ENCODE measurements at regions not wholly inside any gene's neighbourhood (a gene's known extent, or its start where the extent isn't known, plus 50 kb on each side); places are given as distances from the start of the nearest gene placed in this dataset.
"Not testable (repeated sequence)": the region's sequence is repeated elsewhere in the genome, so short reads cannot be mapped to it uniquely, and the experiment has no call there.

DNA sequence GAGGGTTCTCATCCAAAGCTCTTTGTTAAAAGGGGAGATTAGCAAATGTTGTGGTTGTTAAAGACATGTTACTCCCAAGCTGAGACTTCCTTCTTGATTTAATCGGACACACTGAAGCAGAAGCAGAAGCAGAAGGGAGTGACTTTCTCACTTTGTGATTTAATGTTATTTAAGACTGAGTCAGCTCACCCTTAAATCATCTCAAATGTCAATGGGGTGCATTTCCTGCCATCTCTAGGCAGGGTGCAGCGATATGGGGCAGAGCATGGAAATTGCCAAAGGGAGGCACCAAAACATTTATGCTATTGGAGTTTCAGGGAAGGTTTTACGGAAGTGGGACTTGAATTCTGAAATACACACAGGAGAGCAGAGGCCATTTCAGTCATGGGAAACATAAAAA lies 283.6 kb downstream of the ABCC12 start:
- H3K4me3 ChIP-seq (ENCODE audit: insufficient read length, low read depth), result no peak overlapping the region
- DNase-seq (ENCODE audit: low read depth, low spot score), result no peak
- H3K36me3 ChIP-seq (ENCODE audit: insufficient read depth, insufficient read length, low read length), result no peaks in the 10 kb centered on the region
- no peaks in the 10 kb centered on the region for H3K4me1 ChIP-seq (ENCODE audit: insufficient read depth, insufficient read length)
- H3K9ac ChIP-seq (ENCODE audit: insufficient read length, low read depth), result no peak overlapping the region
- TF ChIP-seq SUZ12 (IDR thresholded peaks at IDR 0.05; ENCODE audit: extremely low read depth, insufficient read depth, insufficient read length) (no peak), ZNF274 (IDR thresholded peaks at IDR 0.05; ENCODE audit: low read depth, low read length) (no peak), YY1 (IDR thresholded peaks at IDR 0.05; ENCODE audit: insufficient read depth, insufficient read length) (no peak)
- peaks cover 16% of the 10 kb centered on the region for H3K9me3 ChIP-seq (ENCODE audit: insufficient read depth, low read length)
- H3K27me3 ChIP-seq (ENCODE audit: insufficient read depth, insufficient read length), result no peaks in the 10 kb centered on the region

DNA sequence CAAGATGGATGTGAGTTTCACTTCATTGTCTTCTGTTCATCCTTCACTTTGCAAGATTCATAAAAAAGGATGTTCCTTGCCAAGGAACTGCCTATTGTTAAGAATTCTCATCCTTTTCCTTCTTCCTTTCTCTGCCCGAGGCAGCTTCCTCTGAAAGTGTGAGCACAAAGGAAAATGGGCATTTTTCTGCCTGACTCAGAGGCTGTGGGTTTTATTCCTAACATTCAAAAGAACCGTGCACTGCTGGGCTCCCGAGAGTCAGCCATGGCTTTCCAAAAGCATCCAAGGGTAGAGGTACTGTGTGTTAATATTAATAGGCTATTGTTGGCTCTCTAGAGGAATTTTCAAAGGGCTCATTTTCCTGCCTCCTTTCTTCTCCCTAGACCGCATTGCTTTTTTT lies 289.4 kb downstream of the ABCC12 start:
- no peak overlapping the region for H3K4me3 ChIP-seq (ENCODE audit: insufficient read length, low read depth)
- no peak overlapping the region for H3K9ac ChIP-seq (ENCODE audit: insufficient read length, low read depth)
- no peaks in the 10 kb centered on the region for H3K4me1 ChIP-seq (ENCODE audit: insufficient read depth, insufficient read length)
- H3K9me3 ChIP-seq (ENCODE audit: insufficient read depth, low read length), result peaks cover 31% of the 10 kb centered on the region
- H3K36me3 ChIP-seq (ENCODE audit: insufficient read depth, insufficient read length, low read length), result no peaks in the 10 kb centered on the region
- no peak for DNase-seq (ENCODE audit: low read depth, low spot score)
- H3K27me3 ChIP-seq (ENCODE audit: insufficient read depth, insufficient read length), result no peaks in the 10 kb centered on the region
- no peak for TF ChIP-seq SUZ12 (IDR thresholded peaks at IDR 0.05; ENCODE audit: extremely low read depth, insufficient read depth, insufficient read length)
- TF ChIP-seq YY1 (IDR thresholded peaks at IDR 0.05; ENCODE audit: insufficient read depth, insufficient read length), result no peak
- TF ChIP-seq ZNF274 (IDR thresholded peaks at IDR 0.05; ENCODE audit: low read depth, low read length), result no peak

DNA sequence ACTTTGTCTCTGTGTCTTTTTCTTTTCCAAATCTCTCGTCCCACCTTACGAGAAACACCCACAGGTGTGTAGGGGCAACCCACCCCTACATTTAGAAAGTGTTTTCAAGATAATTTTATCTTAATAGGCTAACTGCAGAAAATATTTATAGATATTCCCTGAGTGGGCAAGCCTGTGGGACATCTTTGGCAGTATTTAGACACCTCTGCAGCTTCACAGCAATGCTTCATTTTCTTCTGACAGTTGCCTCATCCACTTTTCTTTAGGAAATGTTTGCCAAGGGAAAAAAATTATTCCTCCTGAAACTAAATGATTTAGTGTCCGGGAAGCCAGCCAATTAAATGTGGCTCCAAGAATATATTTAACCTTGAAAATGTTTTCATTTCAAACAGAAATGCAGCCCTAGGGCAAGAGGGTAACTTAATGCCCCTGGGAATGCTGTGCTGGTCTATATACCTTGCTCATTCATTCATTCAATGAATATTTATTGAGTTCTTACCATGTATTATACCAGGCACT lies 290.4 kb downstream of the ABCC12 start:
- TF ChIP-seq SUZ12 (IDR thresholded peaks at IDR 0.05; ENCODE audit: extremely low read depth, insufficient read depth, insufficient read length) (no peak), ZNF274 (IDR thresholded peaks at IDR 0.05; ENCODE audit: low read depth, low read length) (no peak), YY1 (IDR thresholded peaks at IDR 0.05; ENCODE audit: insufficient read depth, insufficient read length) (no peak)
- Histone ChIP-seq H3K36me3 (ENCODE audit: insufficient read depth, insufficient read length, low read length) (no peaks in the 10 kb centered on the region), H3K9me3 (ENCODE audit: insufficient read depth, low read length) (peaks cover 31% of the 10 kb centered on the region), H3K4me3 (ENCODE audit: insufficient read length, low read depth) (no peak overlapping the region), H3K9ac (ENCODE audit: insufficient read length, low read depth) (no peak overlapping the region), H3K27me3 (ENCODE audit: insufficient read depth, insufficient read length) (no peaks in the 10 kb centered on the region), H3K4me1 (ENCODE audit: insufficient read depth, insufficient read length) (no peaks in the 10 kb centered on the region)
- no peak for DNase-seq (ENCODE audit: low read depth, low spot score)

DNA sequence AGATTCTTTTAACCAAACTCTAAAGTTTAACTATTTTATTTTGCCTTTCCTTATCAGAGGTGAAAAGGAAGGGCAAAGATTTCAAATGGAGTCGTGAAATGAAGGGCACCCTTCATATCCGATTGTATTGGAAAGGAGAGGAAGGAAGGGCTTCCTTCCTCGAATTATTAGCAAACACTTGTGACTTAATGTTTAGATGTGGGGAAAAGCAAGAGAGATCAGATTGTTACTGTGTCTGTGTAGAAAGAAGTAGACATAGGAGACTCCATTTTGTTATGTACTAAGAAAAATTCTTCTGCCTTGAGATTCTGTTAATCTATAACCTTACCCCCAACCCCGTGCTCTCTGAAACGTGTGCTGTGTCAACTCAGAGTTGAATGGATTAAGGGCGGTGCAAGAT lies 291.5 kb downstream of the ABCC12 start:
- not testable (repeated sequence) for H3K9ac ChIP-seq (ENCODE audit: insufficient read length, low read depth); H3K36me3 ChIP-seq (ENCODE audit: insufficient read depth, insufficient read length, low read length); H3K4me3 ChIP-seq (ENCODE audit: insufficient read length, low read depth); H3K4me1 ChIP-seq (ENCODE audit: insufficient read depth, insufficient read length); DNase-seq (ENCODE audit: low read depth, low spot score); H3K27me3 ChIP-seq (ENCODE audit: insufficient read depth, insufficient read length)
- peaks cover 31% of the 10 kb centered on the region for H3K9me3 ChIP-seq (ENCODE audit: insufficient read depth, low read length)

DNA sequence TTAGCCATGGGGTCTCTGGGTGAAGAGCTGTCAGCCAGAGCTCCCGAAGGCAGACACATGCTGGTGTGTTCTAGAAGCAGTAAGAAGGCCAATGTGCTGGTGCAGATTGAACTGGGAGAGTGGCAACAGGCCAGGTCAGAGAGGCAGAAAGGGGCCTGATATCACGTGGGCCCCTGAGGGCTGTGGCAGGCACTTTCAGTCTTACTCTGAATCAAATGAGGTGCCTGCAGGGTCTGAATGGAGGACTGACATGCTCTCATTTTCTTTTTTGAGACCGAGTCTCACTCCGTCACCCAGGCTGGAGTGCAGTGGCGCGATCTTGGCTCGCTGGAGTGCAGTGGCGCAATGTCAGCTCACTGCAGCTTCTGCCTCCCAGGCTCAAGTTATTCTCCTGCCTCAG lies 293.8 kb downstream of the ABCC12 start:
- H3K4me3 ChIP-seq (ENCODE audit: insufficient read length, low read depth), result no peak overlapping the region
- TF ChIP-seq YY1 (IDR thresholded peaks at IDR 0.05; ENCODE audit: insufficient read depth, insufficient read length) (no peak), SUZ12 (IDR thresholded peaks at IDR 0.05; ENCODE audit: extremely low read depth, insufficient read depth, insufficient read length) (no peak), ZNF274 (IDR thresholded peaks at IDR 0.05; ENCODE audit: low read depth, low read length) (no peak)
- H3K4me1 ChIP-seq (ENCODE audit: insufficient read depth, insufficient read length), result no peaks in the 10 kb centered on the region
- no peaks in the 10 kb centered on the region for H3K27me3 ChIP-seq (ENCODE audit: insufficient read depth, insufficient read length)
- DNase-seq (ENCODE audit: low read depth, low spot score), result no peak
- no peak overlapping the region for H3K9ac ChIP-seq (ENCODE audit: insufficient read length, low read depth)
- peaks cover 20% of the 10 kb centered on the region; the same call in 1 of the 2 replicates for H3K9me3 ChIP-seq (ENCODE audit: insufficient read depth, low read length)
- H3K36me3 ChIP-seq (ENCODE audit: insufficient read depth, insufficient read length, low read length), result no peaks in the 10 kb centered on the region

DNA sequence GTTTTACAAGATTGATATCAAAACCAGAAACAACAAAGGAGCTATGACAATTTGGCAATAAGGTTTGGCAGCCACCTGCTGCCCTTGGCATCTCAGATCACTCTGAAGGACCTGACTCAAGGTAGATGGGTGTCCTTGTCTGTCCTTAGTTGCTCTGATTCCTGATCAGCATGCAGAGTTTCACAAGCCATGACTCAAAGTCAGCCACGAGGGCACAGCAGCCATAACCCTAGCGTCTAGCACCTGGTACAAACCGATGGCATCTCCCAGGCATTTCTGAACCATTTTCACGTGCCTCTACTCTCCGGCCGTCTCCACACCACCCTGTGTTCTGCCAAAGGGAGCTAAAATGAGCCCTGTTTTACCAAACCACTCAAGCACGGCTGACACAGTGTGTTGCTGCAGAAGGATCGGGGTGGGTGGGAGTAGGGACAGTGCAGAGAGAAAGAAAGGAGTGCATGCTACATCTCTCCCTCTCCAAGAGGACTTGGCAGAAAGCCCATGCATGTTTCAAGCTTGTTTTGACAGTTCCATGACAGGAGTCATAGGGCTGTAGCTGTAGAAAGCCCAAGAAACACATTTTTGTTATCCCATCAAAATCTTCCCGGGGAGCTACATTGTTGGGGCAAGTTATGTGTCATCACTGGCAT lies 297.3 kb downstream of the ABCC12 start:
- Histone ChIP-seq H3K4me1 (ENCODE audit: insufficient read depth, insufficient read length) (peaks cover 7% of the 10 kb centered on the region), H3K4me3 (ENCODE audit: insufficient read length, low read depth) (no peak overlapping the region), H3K36me3 (ENCODE audit: insufficient read depth, insufficient read length, low read length) (no peaks in the 10 kb centered on the region), H3K27me3 (ENCODE audit: insufficient read depth, insufficient read length) (no peaks in the 10 kb centered on the region), H3K9me3 (ENCODE audit: insufficient read depth, low read length) (peaks cover 7% of the 10 kb centered on the region; the same call in 1 of the 2 replicates), H3K9ac (ENCODE audit: insufficient read length, low read depth) (no peak overlapping the region)
- TF ChIP-seq YY1 (IDR thresholded peaks at IDR 0.05; ENCODE audit: insufficient read depth, insufficient read length), result no peak
- TF ChIP-seq ZNF274 (IDR thresholded peaks at IDR 0.05; ENCODE audit: low read depth, low read length), result no peak
- no peak for TF ChIP-seq SUZ12 (IDR thresholded peaks at IDR 0.05; ENCODE audit: extremely low read depth, insufficient read depth, insufficient read length)
- DNase-seq (ENCODE audit: low read depth, low spot score), result no peak

DNA sequence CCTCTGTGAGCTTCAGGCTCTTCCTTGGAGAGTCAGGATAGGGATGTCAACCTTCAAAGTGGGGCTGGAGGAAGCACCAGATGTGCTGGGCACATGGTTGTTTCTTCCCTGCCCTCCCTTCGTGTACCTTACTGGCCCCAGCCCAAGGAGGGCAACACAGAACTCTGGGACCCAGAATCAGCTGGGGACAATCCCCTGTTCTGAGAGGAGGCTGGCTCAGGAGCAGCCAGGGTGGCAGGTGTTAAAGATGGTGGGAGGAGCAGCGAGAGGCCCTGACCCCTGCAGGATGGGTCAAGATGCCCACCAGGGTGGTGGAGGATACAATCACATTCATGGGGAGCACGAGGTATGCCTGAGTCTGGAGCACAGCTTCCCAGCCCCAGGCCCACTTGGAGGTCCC lies 300.4 kb downstream of the ABCC12 start:
- Histone ChIP-seq H3K9ac (ENCODE audit: insufficient read length, low read depth) (no peak overlapping the region), H3K4me1 (ENCODE audit: insufficient read depth, insufficient read length) (peaks cover 8% of the 10 kb centered on the region), H3K27me3 (ENCODE audit: insufficient read depth, insufficient read length) (peaks cover 5% of the 10 kb centered on the region), H3K9me3 (ENCODE audit: insufficient read depth, low read length) (no peaks in the 10 kb centered on the region), H3K4me3 (ENCODE audit: insufficient read length, low read depth) (no peak overlapping the region), H3K36me3 (ENCODE audit: insufficient read depth, insufficient read length, low read length) (no peaks in the 10 kb centered on the region)
- TF ChIP-seq ZNF274 (IDR thresholded peaks at IDR 0.05; ENCODE audit: low read depth, low read length) (no peak), YY1 (IDR thresholded peaks at IDR 0.05; ENCODE audit: insufficient read depth, insufficient read length) (no peak), SUZ12 (IDR thresholded peaks at IDR 0.05; ENCODE audit: extremely low read depth, insufficient read depth, insufficient read length) (no peak)
- DNase-seq (ENCODE audit: low read depth, low spot score), result no peak

Data from NT2/D1 (cell line).